ENCODE measurements at regions not wholly inside any gene's neighbourhood (a gene's known extent, or its start where the extent isn't known, plus 50 kb on each side); places are given as distances from the start of the nearest gene placed in this dataset.

DNA sequence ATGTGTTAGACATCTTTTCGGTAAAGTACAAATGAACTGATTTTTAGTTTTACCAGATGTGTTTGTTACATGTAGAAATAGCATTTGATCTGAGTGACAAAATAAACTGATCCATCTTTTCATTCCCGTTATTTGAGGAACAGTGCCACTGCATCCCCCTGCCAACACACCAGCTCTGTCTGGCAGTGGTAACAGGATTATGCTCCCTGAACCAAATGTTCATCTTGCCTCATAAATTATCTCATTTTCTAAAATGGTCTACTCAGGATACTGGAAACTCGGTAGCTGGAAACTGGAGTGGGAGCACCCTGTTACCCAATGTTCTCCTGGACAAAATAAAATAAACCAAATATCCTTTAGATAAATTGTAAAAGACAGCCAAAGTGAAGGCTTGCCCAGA is 171.6 kb downstream of the FAT4 start:
- H3K4me1 ChIP-seq (ENCODE audit: control insufficient read depth in 2 of 2, insufficient read depth in 2 of 2, low read length in 2 of 2): no peaks in the 10 kb centered on the region
- H3K27me3 ChIP-seq (ENCODE audit: control insufficient read depth in 2 of 2, insufficient read depth in 1 of 2, low read length in 1 of 2): no peaks in the 10 kb centered on the region
- no peaks in the 10 kb centered on the region for H3K9me3 ChIP-seq (ENCODE audit: control insufficient read depth in 2 of 2, insufficient read depth in 1 of 2, low read length in 1 of 2)
- WGBS: 95% methylated on average over 3 of the region's 3 CpGs
- H3K4me3 ChIP-seq (ENCODE audit: low read length in 2 of 2): no peak overlapping the region
- DNase-seq (ENCODE audit: low read depth in 6 of 9, low spot score in 9 of 9): no peak
- H3K27ac ChIP-seq (ENCODE audit: low read depth in 1 of 2, low read length in 1 of 2): no peak overlapping the region
- H3K36me3 ChIP-seq (ENCODE audit: control insufficient read depth in 2 of 2, insufficient read depth in 2 of 2, low read length in 1 of 2): no peaks in the 10 kb centered on the region

DNA sequence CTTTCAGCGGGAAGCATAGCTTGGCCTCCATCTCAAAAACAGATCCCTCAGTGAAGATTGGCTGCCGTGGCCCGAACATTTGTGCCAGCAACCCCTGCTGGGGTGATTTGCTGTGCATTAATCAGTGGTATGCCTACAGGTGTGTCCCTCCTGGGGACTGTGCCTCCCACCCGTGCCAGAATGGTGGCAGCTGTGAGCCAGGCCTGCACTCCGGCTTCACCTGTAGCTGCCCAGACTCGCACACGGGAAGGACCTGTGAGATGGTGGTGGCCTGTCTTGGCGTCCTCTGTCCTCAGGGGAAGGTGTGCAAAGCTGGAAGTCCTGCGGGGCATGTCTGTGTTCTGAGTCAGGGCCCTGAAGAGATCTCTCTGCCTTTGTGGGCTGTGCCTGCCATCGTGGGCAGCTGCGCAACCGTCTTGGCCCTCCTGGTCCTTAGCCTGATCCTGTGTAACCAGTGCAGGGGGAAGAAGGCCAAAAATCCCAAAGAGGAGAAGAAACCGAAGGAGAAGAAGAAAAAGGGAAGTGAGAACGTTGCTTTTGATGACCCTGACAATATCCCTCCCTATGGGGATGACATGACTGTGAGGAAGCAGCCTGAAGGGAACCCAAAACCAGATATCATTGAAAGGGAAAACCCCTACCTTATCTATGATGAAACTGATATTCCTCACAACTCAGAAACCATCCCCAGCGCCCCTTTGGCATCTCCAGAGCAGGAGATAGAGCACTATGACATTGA is 175.4 kb downstream of the FAT4 start:
- WGBS: 89% methylated on average over 15 of the region's 15 CpGs
- Histone ChIP-seq H3K27me3 (ENCODE audit: control insufficient read depth in 2 of 2, insufficient read depth in 1 of 2, low read length in 1 of 2) (no peaks in the 10 kb centered on the region), H3K27ac (ENCODE audit: low read depth in 1 of 2, low read length in 1 of 2) (no peak overlapping the region), H3K9me3 (ENCODE audit: control insufficient read depth in 2 of 2, insufficient read depth in 1 of 2, low read length in 1 of 2) (no peaks in the 10 kb centered on the region), H3K36me3 (ENCODE audit: control insufficient read depth in 2 of 2, insufficient read depth in 2 of 2, low read length in 1 of 2) (no peaks in the 10 kb centered on the region), H3K4me1 (ENCODE audit: control insufficient read depth in 2 of 2, insufficient read depth in 2 of 2, low read length in 2 of 2) (no peaks in the 10 kb centered on the region), H3K4me3 (ENCODE audit: low read length in 2 of 2) (no peak overlapping the region)
- no peak for DNase-seq (ENCODE audit: low read depth in 6 of 9, low spot score in 9 of 9)

DNA sequence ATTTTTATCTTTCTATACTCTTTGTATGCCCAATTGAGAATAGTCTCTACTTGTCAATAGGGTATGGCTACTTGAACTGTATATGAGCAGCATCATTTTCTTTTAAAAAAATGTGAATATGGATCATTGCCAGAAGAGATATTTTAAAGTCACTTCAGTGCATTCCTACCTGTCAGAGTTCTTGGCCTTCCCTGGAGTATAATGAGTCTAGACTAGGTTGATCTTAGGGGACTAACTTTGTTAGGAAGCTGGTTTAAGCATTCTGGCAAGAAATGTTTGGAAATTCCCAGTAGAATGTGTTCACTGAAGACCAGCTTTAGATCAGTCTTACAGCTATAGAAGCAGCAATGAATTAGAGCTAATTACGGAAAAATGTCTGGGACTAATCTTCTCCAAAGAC is 178.2 kb downstream of the FAT4 start:
- 90% methylated on average over 1 of the region's 1 CpG for WGBS
- no peak overlapping the region for H3K4me3 ChIP-seq (ENCODE audit: low read length in 2 of 2)
- no peaks in the 10 kb centered on the region for H3K4me1 ChIP-seq (ENCODE audit: control insufficient read depth in 2 of 2, insufficient read depth in 2 of 2, low read length in 2 of 2)
- H3K27me3 ChIP-seq (ENCODE audit: control insufficient read depth in 2 of 2, insufficient read depth in 1 of 2, low read length in 1 of 2): no peaks in the 10 kb centered on the region
- no peak overlapping the region for H3K27ac ChIP-seq (ENCODE audit: low read depth in 1 of 2, low read length in 1 of 2)
- no peaks in the 10 kb centered on the region for H3K36me3 ChIP-seq (ENCODE audit: control insufficient read depth in 2 of 2, insufficient read depth in 2 of 2, low read length in 1 of 2)
- H3K9me3 ChIP-seq (ENCODE audit: control insufficient read depth in 2 of 2, insufficient read depth in 1 of 2, low read length in 1 of 2): no peaks in the 10 kb centered on the region
- no peak for DNase-seq (ENCODE audit: low read depth in 6 of 9, low spot score in 9 of 9)

DNA sequence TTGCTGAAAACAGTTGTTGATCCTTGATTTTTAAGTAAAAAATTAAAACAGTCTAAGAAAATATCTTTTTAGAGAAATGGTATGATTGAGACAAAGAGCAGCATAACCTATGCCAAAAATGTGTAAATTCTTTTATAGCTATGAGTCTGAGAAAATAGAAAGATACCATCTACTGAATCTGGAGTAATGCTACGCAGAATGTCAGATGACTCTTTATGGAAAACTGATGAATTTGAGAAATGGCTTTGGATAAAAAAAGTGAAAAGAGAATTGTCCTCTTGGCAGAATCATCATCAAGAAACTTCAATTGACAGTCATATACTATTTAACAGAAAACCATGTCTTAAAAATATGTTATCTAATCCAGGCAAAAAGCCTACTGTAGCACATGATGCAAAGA is 183.1 kb downstream of the FAT4 start:
- Histone ChIP-seq H3K27me3 (ENCODE audit: control insufficient read depth in 2 of 2, insufficient read depth in 1 of 2, low read length in 1 of 2) (no peaks in the 10 kb centered on the region), H3K27ac (ENCODE audit: low read depth in 1 of 2, low read length in 1 of 2) (no peak overlapping the region), H3K4me3 (ENCODE audit: low read length in 2 of 2) (no peak overlapping the region), H3K4me1 (ENCODE audit: control insufficient read depth in 2 of 2, insufficient read depth in 2 of 2, low read length in 2 of 2) (no peaks in the 10 kb centered on the region), H3K9me3 (ENCODE audit: control insufficient read depth in 2 of 2, insufficient read depth in 1 of 2, low read length in 1 of 2) (no peaks in the 10 kb centered on the region), H3K36me3 (ENCODE audit: control insufficient read depth in 2 of 2, insufficient read depth in 2 of 2, low read length in 1 of 2) (no peaks in the 10 kb centered on the region)
- 98% methylated on average over 1 of the region's 1 CpG for WGBS
- DNase-seq (ENCODE audit: low read depth in 6 of 9, low spot score in 9 of 9): no peak

DNA sequence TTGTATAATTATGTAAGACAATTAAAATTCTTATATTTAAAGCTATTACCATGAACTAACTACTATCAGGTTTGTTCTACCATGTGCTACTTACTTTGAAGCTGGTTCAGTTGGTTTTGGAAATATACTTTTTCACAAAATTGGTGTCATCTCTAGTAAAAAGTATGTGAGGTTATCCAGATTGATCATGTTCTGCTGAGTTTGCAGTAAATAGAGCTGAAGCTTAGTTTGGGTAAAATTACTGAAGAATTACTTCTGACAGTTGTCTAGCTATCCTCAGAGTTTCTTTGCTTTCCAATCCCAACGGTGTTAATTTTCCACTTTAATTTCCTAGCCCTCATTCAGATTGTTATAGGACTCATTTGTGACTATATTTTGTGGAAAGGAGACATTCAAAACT is 184.2 kb downstream of the FAT4 start:
- Histone ChIP-seq H3K4me1 (ENCODE audit: control insufficient read depth in 2 of 2, insufficient read depth in 2 of 2, low read length in 2 of 2) (no peaks in the 10 kb centered on the region), H3K4me3 (ENCODE audit: low read length in 2 of 2) (no peak overlapping the region), H3K27ac (ENCODE audit: low read depth in 1 of 2, low read length in 1 of 2) (no peak overlapping the region), H3K36me3 (ENCODE audit: control insufficient read depth in 2 of 2, insufficient read depth in 2 of 2, low read length in 1 of 2) (no peaks in the 10 kb centered on the region), H3K27me3 (ENCODE audit: control insufficient read depth in 2 of 2, insufficient read depth in 1 of 2, low read length in 1 of 2) (no peaks in the 10 kb centered on the region), H3K9me3 (ENCODE audit: control insufficient read depth in 2 of 2, insufficient read depth in 1 of 2, low read length in 1 of 2) (no peaks in the 10 kb centered on the region)
- no peak for DNase-seq (ENCODE audit: low read depth in 6 of 9, low spot score in 9 of 9)
- 92% methylated on average over 1 of the region's 1 CpG for WGBS

DNA sequence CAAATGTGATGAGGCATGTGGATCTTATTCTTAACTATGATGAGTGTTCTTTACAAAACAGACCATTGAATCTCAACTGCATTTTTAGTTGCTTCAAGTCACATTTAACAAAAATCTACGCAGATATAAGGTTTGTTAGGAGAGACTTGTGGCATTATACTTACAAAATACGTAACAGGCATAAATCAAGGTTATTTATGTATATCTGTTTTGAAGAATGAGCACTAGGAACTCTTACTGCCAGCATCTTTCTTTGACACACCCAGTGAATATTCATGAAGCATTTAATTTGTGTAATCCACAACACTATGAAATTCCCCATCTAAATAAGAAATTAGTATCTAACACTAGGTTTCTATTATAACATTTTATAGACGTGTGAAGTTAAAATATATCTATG is 186.3 kb downstream of the FAT4 start:
- WGBS: 90% methylated on average over 3 of the region's 3 CpGs
- Histone ChIP-seq H3K4me3 (ENCODE audit: low read length in 2 of 2) (no peak overlapping the region), H3K27ac (ENCODE audit: low read depth in 1 of 2, low read length in 1 of 2) (no peak overlapping the region)

DNA sequence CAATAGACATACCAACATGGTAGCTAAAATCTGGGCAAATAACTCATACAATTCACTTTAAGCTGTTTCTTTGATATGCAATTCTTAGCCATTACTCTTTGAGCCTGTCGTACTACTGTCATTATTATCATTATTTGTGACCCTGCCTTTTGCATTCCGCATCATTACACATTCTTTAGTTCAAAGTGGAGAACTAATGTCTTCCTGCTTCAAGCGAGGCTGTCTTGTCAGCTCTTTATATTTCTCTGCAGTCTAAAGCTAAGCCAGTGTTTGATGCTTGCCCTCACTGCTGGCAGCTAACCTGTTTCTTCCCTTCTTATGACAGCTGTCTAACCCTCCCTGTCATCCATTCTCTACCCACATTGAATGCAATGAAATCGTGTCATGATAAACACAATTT is 186.8 kb downstream of the FAT4 start:
- H3K36me3 ChIP-seq (ENCODE audit: control insufficient read depth in 2 of 2, insufficient read depth in 2 of 2, low read length in 1 of 2): no peaks in the 10 kb centered on the region
- WGBS: 92% methylated on average over 4 of the region's 4 CpGs
- DNase-seq (ENCODE audit: low read depth in 6 of 9, low spot score in 9 of 9): no peak
- no peak overlapping the region for H3K27ac ChIP-seq (ENCODE audit: low read depth in 1 of 2, low read length in 1 of 2)
- H3K27me3 ChIP-seq (ENCODE audit: control insufficient read depth in 2 of 2, insufficient read depth in 1 of 2, low read length in 1 of 2): no peaks in the 10 kb centered on the region
- no peaks in the 10 kb centered on the region for H3K9me3 ChIP-seq (ENCODE audit: control insufficient read depth in 2 of 2, insufficient read depth in 1 of 2, low read length in 1 of 2)
- no peak overlapping the region for H3K4me3 ChIP-seq (ENCODE audit: low read length in 2 of 2)
- H3K4me1 ChIP-seq (ENCODE audit: control insufficient read depth in 2 of 2, insufficient read depth in 2 of 2, low read length in 2 of 2): no peaks in the 10 kb centered on the region

More for the DNA sequence above, 186.3 kb downstream of the FAT4 start:
- no peak for DNase-seq (ENCODE audit: low read depth in 6 of 9, low spot score in 9 of 9)
- H3K36me3 ChIP-seq (ENCODE audit: control insufficient read depth in 2 of 2, insufficient read depth in 2 of 2, low read length in 1 of 2): no peaks in the 10 kb centered on the region
- no peaks in the 10 kb centered on the region for H3K4me1 ChIP-seq (ENCODE audit: control insufficient read depth in 2 of 2, insufficient read depth in 2 of 2, low read length in 2 of 2)
- H3K9me3 ChIP-seq (ENCODE audit: control insufficient read depth in 2 of 2, insufficient read depth in 1 of 2, low read length in 1 of 2): no peaks in the 10 kb centered on the region
- H3K27me3 ChIP-seq (ENCODE audit: control insufficient read depth in 2 of 2, insufficient read depth in 1 of 2, low read length in 1 of 2): no peaks in the 10 kb centered on the region

DNA sequence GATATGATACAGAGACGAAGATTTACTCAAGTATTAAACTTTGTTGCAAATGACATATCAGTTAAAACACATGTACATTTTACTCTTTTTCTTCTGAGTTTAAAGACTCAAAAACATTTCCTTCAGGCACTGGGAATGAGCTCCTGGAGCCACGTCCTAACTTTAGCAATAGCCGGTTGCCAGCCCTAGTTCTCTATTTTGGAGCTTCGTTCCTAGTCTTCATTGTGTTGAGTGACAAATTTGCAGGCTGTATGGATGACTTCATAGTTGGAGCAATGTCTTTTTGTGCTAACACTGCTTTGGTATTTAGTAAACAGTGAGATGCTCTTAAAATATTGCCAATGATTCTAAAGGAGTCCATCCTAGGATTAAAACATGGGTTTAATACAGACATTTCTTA is 190.9 kb downstream of the FAT4 start:
- WGBS: 92% methylated on average over 4 of the region's 4 CpGs

DNA sequence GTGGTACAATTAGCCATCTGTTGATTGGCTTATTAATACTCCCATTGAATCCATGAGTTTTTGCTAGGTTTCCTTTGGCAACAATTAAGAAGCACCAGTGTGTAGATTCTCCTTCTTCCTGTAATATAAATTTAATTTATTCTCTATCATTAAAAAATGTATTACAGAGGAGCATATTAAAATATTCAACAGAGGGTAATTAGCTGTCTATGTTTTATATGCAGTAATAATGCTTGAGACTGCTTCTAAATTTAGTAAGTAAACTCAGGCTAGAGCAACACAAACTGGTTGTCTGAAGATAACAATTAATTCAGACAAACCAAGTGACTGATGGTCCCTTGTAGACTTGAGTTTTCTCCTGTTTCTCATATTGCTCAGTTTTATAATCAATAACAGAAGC is 192.4 kb downstream of the FAT4 start:
- no peak for DNase-seq (ENCODE audit: low read depth in 6 of 9, low spot score in 9 of 9)
- H3K4me3 ChIP-seq (ENCODE audit: low read length in 2 of 2): no peak overlapping the region
- H3K27ac ChIP-seq (ENCODE audit: low read depth in 1 of 2, low read length in 1 of 2): no peak overlapping the region
- no peaks in the 10 kb centered on the region for H3K9me3 ChIP-seq (ENCODE audit: control insufficient read depth in 2 of 2, insufficient read depth in 1 of 2, low read length in 1 of 2)
- no peaks in the 10 kb centered on the region for H3K4me1 ChIP-seq (ENCODE audit: control insufficient read depth in 2 of 2, insufficient read depth in 2 of 2, low read length in 2 of 2)
- H3K27me3 ChIP-seq (ENCODE audit: control insufficient read depth in 2 of 2, insufficient read depth in 1 of 2, low read length in 1 of 2): no peaks in the 10 kb centered on the region
- H3K36me3 ChIP-seq (ENCODE audit: control insufficient read depth in 2 of 2, insufficient read depth in 2 of 2, low read length in 1 of 2): no peaks in the 10 kb centered on the region

More for the DNA sequence above, 190.9 kb downstream of the FAT4 start:
- Histone ChIP-seq H3K4me1 (ENCODE audit: control insufficient read depth in 2 of 2, insufficient read depth in 2 of 2, low read length in 2 of 2) (no peaks in the 10 kb centered on the region), H3K27me3 (ENCODE audit: control insufficient read depth in 2 of 2, insufficient read depth in 1 of 2, low read length in 1 of 2) (no peaks in the 10 kb centered on the region), H3K27ac (ENCODE audit: low read depth in 1 of 2, low read length in 1 of 2) (no peak overlapping the region), H3K9me3 (ENCODE audit: control insufficient read depth in 2 of 2, insufficient read depth in 1 of 2, low read length in 1 of 2) (no peaks in the 10 kb centered on the region), H3K36me3 (ENCODE audit: control insufficient read depth in 2 of 2, insufficient read depth in 2 of 2, low read length in 1 of 2) (no peaks in the 10 kb centered on the region), H3K4me3 (ENCODE audit: low read length in 2 of 2) (no peak overlapping the region)
- no peak for DNase-seq (ENCODE audit: low read depth in 6 of 9, low spot score in 9 of 9)
